T-helper 1 cell (primary cell): ENCODE measurements at regions not wholly inside any gene's neighbourhood (a gene's known extent, or its start where the extent isn't known, plus 50 kb on each side); places are given as distances from the start of the nearest gene placed in this dataset.

Source experiments
- DNase-seq, 5 donors: peaks; one replicate each; pipeline ENCODE4 v3.0.0-alpha.2; 2012 to 2020

DNA sequence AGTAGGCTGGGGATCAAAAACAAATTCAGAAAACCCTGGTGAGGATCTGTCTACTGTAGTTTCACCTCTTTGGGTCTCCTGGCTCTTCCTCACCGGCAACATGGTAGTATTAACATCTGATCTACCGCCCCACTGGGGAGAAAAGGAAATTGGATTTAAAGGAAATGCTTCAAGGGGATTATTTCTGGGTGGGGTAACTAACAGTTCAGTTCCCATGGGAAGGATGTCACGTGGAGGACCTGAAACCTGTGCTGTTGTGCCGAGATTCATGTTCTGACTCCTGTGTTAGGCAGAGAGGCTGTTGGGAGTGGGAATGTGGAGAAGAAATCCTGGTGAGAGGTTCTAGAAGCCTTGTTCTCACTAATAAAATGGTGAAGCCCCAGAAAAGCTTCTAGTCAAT is 254.4 kb downstream of the BCOR start:
- no peak for DNase-seq

DNA sequence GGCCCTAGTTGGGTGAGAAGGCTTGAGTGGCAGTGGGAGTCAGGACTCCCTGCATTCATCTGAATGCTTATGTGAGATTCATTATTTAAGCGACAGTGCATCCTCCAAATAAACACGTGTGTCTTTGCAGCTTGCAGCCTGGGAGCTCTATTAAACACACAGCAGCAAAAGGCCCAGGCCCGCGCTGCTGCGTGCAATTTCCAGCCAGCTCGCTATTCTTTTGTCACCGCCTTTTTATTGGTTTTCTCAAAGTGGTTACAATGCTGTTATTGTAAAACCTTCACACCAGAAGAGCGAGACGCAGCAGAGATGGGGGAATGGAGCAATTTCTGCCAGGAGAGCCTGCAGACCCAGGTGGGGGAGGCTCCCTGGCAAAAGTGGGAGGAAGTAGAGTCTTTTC is 252.5 kb downstream of the BCOR start:
- DNase-seq = no peak

DNA sequence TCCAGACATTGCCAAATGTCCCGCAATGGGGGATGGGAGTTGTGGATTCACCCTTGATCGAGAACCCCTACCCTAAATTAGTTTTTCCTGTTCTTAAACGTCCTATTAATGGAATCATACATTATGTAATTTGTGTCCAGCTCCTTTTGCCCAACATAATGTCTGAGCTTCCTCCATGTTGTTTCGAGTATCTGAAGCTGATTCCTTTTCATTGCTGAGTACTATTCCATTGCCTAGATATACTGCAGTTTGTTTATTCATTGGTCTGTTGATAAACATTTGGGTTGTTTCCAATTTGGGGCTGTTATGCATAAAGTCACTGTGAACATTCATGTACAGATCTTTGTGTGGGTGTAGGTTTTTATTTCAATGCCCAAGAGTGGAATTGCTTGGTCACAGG is 251.3 kb downstream of the BCOR start:
- DNase-seq = no peak

GRCh38 chrX:39848243-39848642 is 249.5 kb downstream of the BCOR start:
- no peak for DNase-seq

DNA sequence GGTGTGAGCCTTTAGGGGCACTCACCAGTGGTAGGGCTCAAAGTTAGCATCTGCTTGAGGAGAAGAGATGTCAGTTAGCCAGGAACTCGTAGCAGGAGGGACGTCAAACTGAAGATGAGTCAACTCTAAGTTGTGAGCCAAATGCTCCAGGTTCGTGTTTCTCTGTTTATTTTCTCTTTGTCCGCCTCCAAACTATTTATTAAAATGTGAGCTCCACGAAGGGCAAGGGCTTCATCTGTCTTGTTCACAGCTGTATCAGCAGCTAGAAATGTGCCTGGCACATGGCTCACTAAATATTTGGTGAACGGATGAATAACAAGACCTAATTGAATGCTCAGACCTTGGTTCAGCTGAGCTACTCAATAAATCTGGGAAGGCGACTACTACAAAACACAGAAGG is 248.9 kb downstream of the BCOR start:
- DNase-seq = no peak

DNA sequence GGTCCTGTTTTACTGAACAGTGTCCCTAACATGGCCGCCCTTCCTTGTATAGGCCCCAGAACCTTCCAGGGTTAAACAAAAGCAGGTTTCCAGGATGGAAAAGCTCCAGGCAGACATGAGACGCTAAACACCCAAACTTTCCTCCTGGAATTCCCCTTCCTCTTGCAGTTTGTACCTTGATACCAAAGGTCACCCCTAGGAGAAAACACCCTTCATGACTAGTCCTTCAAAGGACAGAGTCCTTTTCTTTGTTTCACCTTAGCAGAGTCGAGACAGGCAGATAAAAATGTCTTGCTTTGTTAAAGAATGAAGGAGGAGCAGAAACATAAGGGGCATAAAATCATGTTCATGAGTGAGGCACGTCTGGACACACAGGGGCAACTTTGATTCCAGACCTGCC is 247.5 kb downstream of the BCOR start:
- no peak for DNase-seq

DNA sequence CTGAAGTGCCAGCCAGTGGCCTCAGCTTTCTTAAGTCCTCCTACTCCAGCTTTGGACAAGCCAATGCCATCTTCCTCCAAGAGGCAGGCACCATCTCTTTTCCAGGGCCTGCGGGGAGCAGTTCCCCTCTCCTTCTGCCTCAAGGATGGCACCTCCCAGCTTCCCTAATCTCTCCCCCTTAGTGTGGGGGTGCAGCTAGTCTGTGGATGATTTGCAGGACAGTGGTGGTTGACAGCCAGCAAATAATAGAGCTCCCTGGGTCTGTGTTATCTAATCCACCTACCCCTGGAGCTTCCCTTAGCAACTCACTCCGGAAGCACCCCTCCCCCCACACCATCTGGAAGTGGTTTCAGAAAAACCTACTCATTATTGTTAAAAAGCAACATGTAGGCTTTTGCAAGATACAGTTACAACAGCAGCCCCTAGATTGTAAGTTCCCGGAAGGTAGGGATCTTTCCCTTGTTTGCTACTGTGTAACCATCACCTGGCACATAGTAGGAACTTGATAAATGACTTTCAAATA is 247.1 kb downstream of the BCOR start:
- peak in 1 of 5 donors; percentile 50 for DNase-seq

DNA sequence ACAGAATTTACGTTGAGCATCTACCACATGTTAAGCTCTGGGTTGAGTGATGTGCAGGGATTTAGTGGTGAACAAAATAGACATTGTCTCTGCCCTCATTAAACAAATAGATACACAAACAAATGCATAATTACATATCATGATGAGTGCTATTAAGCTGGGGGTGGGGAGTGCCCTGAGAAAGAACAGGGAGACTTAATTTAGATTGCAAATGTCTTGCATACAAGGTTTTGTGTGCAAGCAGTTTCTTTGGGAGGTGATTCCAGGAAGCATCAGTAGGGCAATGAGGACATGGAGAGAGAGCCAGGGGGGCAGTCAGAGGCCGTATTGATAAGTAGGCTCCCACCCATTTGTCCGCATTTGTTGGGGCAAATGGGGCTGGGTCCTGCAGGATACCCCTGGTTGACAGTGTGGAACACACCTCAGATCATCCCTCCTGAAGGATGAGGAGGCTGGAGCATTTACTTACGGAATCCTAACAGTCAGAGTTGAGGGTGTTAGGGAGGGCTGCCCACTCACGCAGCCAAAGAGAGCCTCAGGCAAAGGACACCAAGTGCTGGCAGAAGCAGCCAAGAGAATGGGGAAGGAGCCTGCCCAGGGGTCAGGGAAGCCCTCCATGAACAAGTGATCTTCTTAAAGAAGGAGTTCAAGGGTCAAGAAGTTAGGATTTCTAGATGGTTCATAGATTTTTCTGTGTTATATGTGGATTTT is 245.9 kb downstream of the BCOR start:
- no peak for DNase-seq

DNA sequence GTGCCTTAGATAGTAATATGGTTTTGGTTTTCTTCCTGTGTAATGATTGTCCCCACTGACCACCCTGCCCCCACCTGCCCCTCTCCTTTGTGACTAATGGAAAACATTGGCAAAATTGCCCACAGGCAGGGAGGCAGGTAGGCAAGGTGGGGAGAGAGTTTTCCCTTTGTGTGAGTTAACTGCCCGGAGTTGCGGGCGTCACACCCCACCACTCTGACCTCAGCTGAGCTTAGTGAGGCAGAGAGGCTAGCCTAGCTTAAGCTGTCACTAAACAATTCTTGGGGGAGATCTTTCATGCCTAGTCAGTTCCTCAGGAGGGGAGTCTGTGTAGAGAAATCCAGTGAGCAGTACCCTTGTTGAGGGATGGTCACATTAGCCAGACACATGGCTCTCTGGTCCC is 245.3 kb downstream of the BCOR start:
- DNase-seq = no peak

DNA sequence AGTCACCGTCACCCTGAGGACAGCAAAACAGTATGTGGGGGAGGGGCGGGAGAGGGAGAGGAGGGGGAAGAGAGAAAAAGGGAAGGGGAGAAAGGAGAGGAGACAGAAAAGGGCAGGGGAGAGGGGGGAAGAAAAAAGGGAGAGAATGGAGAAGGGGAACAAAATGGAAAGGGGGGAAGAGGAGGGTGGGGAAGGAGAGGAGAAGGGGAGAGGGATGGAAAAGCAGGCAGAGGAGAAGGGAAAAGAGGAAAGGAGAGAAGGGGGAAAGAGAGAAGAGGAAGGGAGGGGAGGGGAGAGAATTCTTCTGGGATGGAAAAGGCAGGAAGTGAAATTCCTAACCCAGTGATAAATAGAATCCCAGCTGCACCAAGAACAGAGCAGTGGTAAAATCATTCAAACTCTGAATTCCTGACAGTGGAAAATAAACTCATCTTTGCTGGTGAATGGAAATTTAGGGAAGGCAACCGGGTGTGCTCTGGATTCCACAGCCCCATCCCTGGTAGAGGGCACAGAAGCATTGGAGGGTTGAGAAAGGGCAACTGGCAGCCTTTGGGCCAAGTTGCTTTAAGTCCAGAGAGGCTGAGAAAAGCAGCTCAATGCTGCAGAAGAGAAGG is 244.2 kb downstream of the BCOR start:
- DNase-seq = no peak

- DNase-seq = peak; percentile 53 to 96 (median 67)
Observed at GRCh38 chrX:39854772-39855747, 242.7 kb downstream of the BCOR start.

GRCh38 chrX:39855748-39856129 is 242.0 kb downstream of the BCOR start:
- peak; percentile 45 to 88 (median 62) for DNase-seq

DNA sequence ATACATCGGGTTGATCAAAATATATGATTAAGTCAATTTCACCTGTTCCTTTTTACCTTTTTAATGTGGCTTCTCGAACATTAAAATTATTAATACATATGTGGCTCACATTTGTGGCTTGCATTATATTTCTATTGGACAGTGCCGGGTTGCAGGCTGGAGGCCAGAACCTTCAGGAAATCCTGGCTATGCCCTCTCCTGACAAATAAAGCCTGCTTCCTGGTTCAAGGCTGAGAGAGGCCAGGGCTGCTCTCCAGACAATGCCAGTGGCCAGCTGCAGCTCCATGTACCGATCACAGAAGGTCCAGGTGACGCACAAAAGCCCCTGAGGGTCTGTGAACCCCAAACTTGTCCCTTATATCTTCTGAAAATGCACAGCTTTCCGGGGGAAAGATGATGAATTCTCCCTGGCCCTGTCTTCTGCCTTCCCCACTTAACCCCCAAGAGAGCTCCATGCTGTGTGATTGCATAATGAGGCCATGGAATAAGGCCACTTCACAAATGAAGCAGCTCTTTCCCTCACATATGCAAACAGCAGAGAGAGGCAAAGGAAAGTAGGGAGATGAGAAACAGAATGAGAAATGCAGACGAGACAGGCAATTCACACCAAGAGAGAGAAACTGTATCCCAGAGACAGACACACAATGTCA is 241.2 kb downstream of the BCOR start:
- DNase-seq = no peak

DNA sequence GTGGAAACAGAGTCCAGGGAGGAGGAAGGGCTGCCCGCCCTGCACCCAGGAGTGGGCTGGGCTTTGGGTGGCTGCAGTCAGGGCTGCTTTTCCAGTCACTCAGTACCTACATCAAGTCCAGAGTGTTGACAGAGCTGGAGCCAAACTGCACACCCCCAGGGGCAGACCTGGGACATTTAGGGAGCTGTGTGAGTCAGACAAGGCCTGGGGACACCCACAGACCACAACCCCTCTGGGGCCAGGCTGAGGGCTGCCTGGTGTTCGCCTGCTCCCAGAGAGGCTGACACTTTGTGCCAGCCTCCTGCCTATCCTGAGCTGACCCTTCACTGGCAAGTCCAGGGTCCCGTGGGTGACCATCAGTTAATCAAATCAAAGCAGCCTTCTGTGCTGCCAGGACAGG is 240.0 kb downstream of the BCOR start:
- DNase-seq = peak in 1 of 5 donors; percentile 51

GRCh38 chrX:39859991-39860861 is 237.5 kb downstream of the BCOR start:
- DNase-seq = peak; percentile 15 to 97 (median 31)

DNA sequence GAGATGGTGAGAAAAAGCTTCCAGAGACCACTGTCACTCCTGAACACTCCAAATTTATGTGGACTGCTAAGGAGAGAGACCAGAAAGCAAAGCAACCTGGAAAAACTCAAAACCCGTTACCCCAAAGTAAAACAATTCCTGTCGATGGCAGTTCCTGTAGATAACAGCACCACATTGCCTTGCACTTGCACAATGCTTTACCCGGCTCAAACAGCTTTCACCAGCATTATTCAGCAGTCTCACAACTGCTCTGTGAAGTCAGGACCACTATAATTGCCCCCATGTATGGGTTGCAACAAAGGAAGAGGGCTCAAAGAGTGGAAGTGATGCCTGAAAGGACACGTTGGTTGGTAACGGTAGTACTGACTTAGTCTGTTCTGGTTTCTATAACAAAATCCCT is 234.8 kb downstream of the BCOR start:
- no peak for DNase-seq

DNA sequence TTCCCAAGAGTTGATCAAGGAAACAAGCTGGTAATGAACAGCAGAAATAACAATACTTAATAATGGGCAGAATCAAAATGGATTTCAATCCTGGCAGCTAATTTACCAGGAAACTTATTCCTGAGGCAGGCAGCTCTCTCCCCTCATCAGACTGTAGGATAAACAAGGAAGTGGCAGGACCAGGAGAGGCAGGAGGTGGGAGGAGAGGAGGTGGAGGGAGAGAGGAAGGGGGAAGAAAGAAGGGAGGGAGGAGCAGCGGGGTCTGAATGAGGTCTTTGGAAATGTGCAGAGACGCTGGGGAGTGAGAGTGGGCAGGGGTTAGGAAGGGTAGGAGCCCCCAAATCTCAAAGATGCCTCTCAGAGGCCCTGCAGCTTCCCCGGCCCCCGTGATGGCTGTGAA is 231.5 kb downstream of the BCOR start:
- DNase-seq = no peak

GRCh38 chrX:39869846-39870601 is 227.7 kb downstream of the BCOR start:
- DNase-seq = peak; percentile 20 to 93 (median 49)

- no peak for DNase-seq
Observed at GRCh38 chrX:39871648-39872047, 226.1 kb downstream of the BCOR start.

- DNase-seq = peak in 1 of 5 donors; percentile 40
Observed at GRCh38 chrX:39873117-39873516, 224.6 kb downstream of the BCOR start.
